OCI-LY1 (cell line): ENCODE measurements at regions not wholly inside any gene's neighbourhood (a gene's known extent, or its start where the extent isn't known, plus 50 kb on each side); places are given as distances from the start of the nearest gene placed in this dataset.

ENCODE experiments used
- CTCF ChIP-seq: fragments of 200-600 bp; sonication (generic), shearing (Covaris generic); IDR thresholded peaks from 2 replicates; pipeline ENCODE4 v1.5.1; 2017; ENCODE audit warnings: mild to moderate bottlenecking, antibody characterized with exemption, low read length, moderate library complexity, mixed read lengths
- EZH2 ChIP-seq: fragments of 200-600 bp; sonication (generic), shearing (Covaris generic); IDR thresholded peaks from 2 replicates; pipeline ENCODE4 v1.8.0; 2017; ENCODE audit warnings: borderline replicate concordance, mixed run types, mild to moderate bottlenecking, antibody characterized with exemption, low read length, moderate library complexity, mixed read lengths

GRCh38 chr1:67522001-67522441, 91.8 kb upstream of the SERBP1 start:
- no peak for TF ChIP-seq CTCF
- no peak for TF ChIP-seq EZH2
